DMS 273 treated with DMSO at 0.1 percent for 48 hours (cell line): ENCODE measurements at regions not wholly inside any gene's neighbourhood (a gene's known extent, or its start where the extent isn't known, plus 50 kb on each side); places are given as distances from the start of the nearest gene placed in this dataset.
"Not testable (repeated sequence)": the region's sequence is repeated elsewhere in the genome, so short reads cannot be mapped to it uniquely, and the experiment has no call there.

Experiments
- DNase-seq: peaks from one replicate; lab custom pipeline; 2025; lab: John Stamatoyannopoulos, UW

DNA sequence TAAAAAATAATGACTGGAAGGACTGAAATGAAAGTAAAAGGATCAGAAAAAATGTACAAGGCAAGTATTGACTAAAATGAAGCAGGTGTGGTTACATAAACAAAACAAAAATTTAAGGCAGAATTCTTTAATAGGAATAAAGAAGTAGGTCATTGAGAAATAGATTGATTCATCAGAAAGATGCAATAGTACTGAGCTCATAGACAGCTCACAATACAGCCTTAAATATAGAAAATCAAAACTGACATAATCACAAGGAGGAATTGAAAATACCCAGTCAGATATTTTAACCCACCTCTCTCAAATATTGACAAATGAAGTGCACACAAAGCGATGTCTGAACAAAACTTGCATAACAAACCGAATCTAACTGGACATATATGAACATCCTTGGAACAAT lies 366.8 kb upstream of the DPYD start:
- no peak for DNase-seq

DNA sequence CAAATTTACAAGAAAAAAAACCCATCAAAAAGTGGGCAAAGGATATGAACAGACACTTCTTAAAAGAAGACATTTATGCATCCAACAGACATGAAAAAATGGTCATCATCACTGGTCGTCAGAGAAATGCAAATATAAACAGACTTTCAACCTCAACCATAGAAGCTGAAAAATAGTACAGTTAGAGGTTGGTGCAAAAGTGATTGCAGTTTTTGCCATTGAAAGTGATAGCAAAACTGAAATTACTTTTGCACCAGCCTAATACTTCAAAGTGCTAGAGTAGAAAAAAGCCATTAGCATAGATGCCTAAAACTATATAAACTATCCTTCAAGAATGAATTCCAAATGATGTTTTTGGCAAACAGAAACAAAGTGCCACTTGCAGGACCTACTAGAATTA lies 365.8 kb upstream of the DPYD start:
- no peak for DNase-seq

GRCh38 chr1:98285286-98285685 lies 364.5 kb upstream of the DPYD start:
- DNase-seq, result not testable (repeated sequence)

DNA sequence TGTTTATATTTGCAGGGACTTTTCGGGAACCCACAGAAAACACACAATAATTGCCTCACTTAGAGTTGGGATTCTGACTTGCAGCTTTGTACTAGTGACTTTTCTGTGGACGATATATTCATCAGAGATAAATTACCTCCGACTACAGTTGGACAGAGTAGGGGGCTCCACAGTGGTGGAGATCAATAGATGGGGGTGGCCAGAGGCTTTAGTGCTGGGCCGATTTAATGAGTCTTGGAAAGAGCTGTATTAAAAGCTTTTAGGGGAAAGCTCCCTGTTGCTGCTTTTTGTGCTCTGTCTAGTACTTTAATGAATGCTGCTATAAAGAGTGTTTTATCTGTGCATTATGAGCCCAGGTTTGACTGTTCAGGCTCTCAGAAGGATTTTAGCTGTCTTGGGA lies 359.2 kb upstream of the DPYD start:
- DNase-seq, result no peak

GRCh38 chr1:98278055-98278454 lies 357.2 kb upstream of the DPYD start:
- no peak for DNase-seq

DNA sequence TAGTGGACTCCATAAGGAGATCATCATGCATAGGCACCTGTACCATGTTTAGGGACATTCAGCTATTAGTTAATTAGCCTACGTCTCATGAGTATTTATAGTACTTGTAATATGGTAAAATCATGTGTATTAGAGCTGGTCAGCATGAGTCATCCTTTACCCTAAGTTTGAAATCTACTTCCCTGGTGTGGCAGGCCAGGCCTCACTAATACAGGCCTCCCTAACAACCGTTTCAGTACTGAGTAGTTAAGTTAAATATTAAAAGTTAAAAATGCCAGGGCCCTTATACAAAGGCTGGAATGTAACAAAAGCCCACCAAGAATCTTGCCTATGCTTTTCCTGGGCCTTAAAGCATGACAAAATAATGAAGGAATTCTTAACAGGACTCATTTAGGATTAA lies 356.3 kb upstream of the DPYD start:
- no peak for DNase-seq

DNA sequence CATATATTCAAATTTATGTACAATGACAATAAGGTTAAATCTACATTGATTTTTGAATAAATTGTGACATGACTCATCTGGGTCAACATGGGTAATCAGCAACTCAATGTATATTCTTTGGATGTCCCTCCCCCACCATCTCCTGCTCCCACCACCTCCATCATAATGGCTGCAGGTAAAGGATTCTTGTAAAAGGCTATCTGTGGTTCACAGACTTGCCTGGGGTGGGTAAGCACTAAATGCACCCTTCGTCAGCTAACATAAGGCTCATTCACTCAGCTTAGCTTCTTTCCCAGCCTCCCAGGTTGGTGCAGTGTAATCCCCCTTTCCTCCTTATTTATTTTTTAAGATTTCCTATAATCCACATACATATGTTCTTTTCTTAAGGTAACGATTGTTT lies 355.7 kb upstream of the DPYD start:
- no peak for DNase-seq

GRCh38 chr1:98268316-98268715 lies 347.5 kb upstream of the DPYD start:
- no peak for DNase-seq

GRCh38 chr1:98267423-98267822 lies 346.6 kb upstream of the DPYD start:
- no peak for DNase-seq

DNA sequence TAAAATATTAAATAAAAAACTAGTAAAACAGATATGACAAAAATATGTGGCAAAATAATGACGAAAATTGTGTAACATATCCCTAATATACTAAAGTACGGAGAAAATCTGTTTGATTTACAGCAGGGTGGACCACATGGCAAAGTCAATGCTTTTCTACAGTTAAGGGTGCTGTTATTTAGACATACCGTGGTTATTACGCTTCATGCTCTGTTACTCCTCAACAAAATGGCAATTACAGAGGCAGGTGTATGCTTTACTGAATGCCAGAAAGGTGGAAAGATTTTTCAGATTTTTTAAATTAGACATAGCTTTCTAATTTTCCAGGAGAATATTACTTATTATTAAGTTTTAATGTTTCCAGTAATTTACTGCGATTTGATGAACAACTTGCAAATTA lies 343.9 kb upstream of the DPYD start:
- DNase-seq, result no peak

GRCh38 chr1:98260839-98261238 lies 340.0 kb upstream of the DPYD start:
- no peak for DNase-seq

- DNase-seq, result no peak
Observed at GRCh38 chr1:98260412-98260811, 339.6 kb upstream of the DPYD start.

GRCh38 chr1:98256700-98257099 lies 335.9 kb upstream of the DPYD start:
- DNase-seq, result no peak

GRCh38 chr1:98253145-98253544 lies 332.3 kb upstream of the DPYD start:
- no peak for DNase-seq

DNA sequence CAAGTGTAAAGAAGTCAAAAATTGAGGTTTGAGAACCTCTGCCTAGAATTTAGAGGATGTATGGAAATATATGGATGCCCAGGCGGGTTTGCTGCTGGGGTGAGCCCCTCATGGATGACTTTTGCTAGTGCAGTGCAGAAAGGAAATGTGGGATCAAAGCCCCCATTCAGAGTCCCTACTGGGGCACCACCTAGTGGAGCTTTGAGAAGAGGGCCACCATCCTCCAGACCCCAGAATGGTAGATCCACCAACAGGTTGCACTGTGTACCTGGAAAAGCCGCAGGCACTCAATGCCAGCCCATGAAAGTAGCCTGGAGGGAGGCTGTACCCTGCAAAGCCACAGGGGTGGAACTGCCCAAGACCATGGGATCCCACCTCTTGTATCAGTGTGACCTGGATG lies 330.7 kb upstream of the DPYD start:
- no peak for DNase-seq

- no peak for DNase-seq
Observed at GRCh38 chr1:98232678-98233077, 311.8 kb upstream of the DPYD start.

GRCh38 chr1:98222706-98223105 lies 301.9 kb upstream of the DPYD start:
- DNase-seq, result no peak

GRCh38 chr1:98221923-98222322 lies 301.1 kb upstream of the DPYD start:
- no peak for DNase-seq

DNA sequence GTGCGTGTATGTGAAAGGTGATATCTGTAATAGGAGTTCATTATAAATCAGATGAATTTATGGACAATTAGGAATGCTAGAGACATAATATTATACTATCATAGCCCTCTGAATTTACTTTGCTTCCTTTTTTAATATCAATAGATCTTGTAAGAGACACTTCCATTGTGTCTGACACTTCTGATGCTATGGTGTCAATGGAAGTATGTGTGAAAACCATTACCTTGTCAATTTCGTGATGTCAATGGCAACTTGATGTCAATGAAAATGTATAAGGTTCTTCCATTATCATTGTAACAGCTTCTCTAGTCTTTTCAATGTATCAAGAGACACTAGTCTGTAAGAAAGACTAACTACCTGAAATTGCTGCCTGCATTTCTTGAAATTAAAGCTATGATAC lies 296.8 kb upstream of the DPYD start:
- DNase-seq, result no peak

DNA sequence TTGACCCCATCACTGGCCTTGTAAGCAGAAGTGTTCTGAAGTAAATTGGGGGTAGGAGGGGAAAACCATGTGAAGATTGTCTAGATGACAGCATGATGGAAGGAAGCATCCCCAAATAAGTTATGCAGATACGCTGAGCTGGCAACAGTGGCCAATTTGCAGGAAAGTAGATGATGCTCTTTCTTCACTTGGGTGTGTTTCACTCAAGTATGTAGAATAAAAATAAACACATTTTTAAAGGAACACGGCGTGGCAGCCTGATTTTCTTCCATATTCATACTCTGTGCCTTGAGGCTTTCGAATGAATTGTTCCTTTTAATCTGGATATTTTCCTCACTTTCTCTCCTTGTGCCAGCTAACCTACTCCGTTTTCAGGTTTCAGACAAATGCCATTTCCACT lies 295.5 kb upstream of the DPYD start:
- DNase-seq, result no peak

DNA sequence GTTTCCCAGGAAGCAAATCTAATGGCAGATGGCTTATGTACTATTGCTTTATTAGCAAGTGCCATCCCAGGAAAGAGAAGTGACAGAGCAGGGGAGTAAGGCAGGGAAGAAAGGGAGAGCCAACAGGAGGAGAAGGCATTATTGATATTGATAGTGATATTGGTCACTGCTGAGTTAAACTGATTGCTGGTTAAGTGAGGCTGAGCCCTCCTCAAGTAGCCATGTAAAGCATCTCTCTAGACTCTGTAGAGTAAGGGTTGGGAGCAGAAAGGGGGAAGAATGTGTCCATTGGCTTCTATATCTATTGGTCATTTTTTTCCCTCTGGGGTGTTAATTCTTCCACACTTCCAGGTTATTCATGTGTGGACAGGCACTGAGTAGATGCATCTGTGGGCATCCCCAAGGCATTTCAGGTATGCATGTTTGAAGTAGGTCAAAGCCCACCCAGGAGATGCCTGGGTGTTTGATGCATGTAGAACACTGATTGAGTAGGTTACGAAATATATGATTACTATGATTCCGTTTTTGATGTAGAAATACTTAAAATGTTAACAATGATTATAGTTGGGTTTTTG lies 290.5 kb upstream of the DPYD start:
- no peak for DNase-seq

- DNase-seq, result no peak
Observed at GRCh38 chr1:98210563-98210962, 289.7 kb upstream of the DPYD start.

- no peak for DNase-seq
Observed at GRCh38 chr1:98210064-98210463, 289.2 kb upstream of the DPYD start.

GRCh38 chr1:98205291-98206017 lies 284.6 kb upstream of the DPYD start:
- DNase-seq, result no peak
